Panc1 (cell line): ENCODE measurements at regions not wholly inside any gene's neighbourhood (a gene's known extent, or its start where the extent isn't known, plus 50 kb on each side); places are given as distances from the start of the nearest gene placed in this dataset.

Experiments used
- ATAC-seq: fragments of 200-7000 bp; cut with Tn5 transposase; 2 replicates; pipeline ENCODE4 v1.9.1; 2020; ENCODE audit warnings: mild to moderate bottlenecking, moderate library complexity
- BruUV-seq: library from RNA; stranded (reverse); fragments of 400-500 nt; replicated peaks from 2 replicates; lab custom pipeline; 2021; lab: Mats Ljungman, UMichigan
- CTCF ChIA-PET: fragments of 300-600 bp; sonication (Branson Sonifier 250); formaldehyde crosslinking; loops from one replicate; lab custom pipeline; 2022; ENCODE audit warnings: antibody characterized with exemption; lab: Charles Lee
- POLR2A ChIA-PET: fragments of 300-600 bp; sonication (Branson Sonifier 250); formaldehyde crosslinking; loops from one replicate; lab custom pipeline; 2022; ENCODE audit warnings: antibody characterized with exemption; lab: Charles Lee
- DNase-seq: peaks from one replicate; pipeline ENCODE4 v3.0.0-alpha.2; 2010; ENCODE audit warnings: low read depth, low spot score
- H3K27ac ChIP-seq: 2 replicates; pipeline ENCODE4 v1.5.1; 2011; ENCODE audit warnings: mild to moderate bottlenecking, low read length, inconsistent platforms
- H3K27me3 ChIP-seq: fragments of 200-500 bp; sonication (Bioruptor generic); 2 replicates; pipeline ENCODE4 v1.6.0; 2014; ENCODE audit warnings: low read length, inconsistent platforms; ENCODE audit not compliant: control insufficient read depth, insufficient read depth
- H3K36me3 ChIP-seq: fragments of 200-500 bp; sonication (Bioruptor generic); 2 replicates; pipeline ENCODE4 v1.5.1; 2014; ENCODE audit warnings: inconsistent platforms, mild to moderate bottlenecking, low read length, moderate library complexity; ENCODE audit not compliant: control insufficient read depth, insufficient read depth
- H3K4me1 ChIP-seq: 2 replicates; pipeline ENCODE4 v1.5.1; 2011; ENCODE audit warnings: inconsistent platforms, mild to moderate bottlenecking, low read length, moderate library complexity; ENCODE audit not compliant: control insufficient read depth, insufficient read depth
- H3K4me3 ChIP-seq, 2 experiments: 2 replicates each; pipeline ENCODE4 v1.5.1; 2011 to 2012; ENCODE audit warnings: low read depth in 2 of 2, low read length in 2 of 2, mild to moderate bottlenecking in 2 of 2, inconsistent platforms in 1 of 2, moderate library complexity in 1 of 2
- H3K9me3 ChIP-seq: fragments of 200-500 bp; sonication (Bioruptor generic); 2 replicates; pipeline ENCODE4 v1.5.1; 2014; ENCODE audit warnings: low read depth, mild to moderate bottlenecking, inconsistent platforms, low read length, moderate library complexity; ENCODE audit not compliant: control insufficient read depth, insufficient read depth
- CTCF ChIP-seq: fragments of 450-650 bp; IDR thresholded peaks from 2 replicates; pipeline ENCODE4 v1.5.1; 2017; ENCODE audit warnings: mild to moderate bottlenecking
- POLR2AphosphoS5 ChIP-seq: IDR thresholded peaks from 2 replicates; pipeline ENCODE4 v1.6.1; 2012; ENCODE audit warnings: mild to moderate bottlenecking, low read depth, low read length, moderate library complexity
- SIN3A ChIP-seq: IDR thresholded peaks from 2 replicates; pipeline ENCODE4 v1.6.1; 2012; ENCODE audit warnings: low read depth, mild to moderate bottlenecking, low read length, moderate library complexity, borderline replicate concordance; ENCODE audit not compliant: insufficient read depth
- TCF7L2 ChIP-seq: IDR thresholded peaks from 2 replicates; pipeline ENCODE4 v1.6.1; 2011; ENCODE audit warnings: mild to moderate bottlenecking, low read depth, low read length, inconsistent platforms
- in situ Hi-C: cut with HindIII; loops from 2 replicates; pipeline ENCODE4 v1.10.0; 2016; ENCODE audit warnings: low sequenced_read_pairs, low pct_unique_long_range_greater_than_20kb
- intact Hi-C: fragments of 100-400 bp; cut with micrococcal nuclease; formaldehyde crosslinking; loops from one replicate; pipeline ENCODE4 v1.10.0; 2022; ENCODE audit not compliant: unreplicated experiment
- TF ChIP-seq, protein P1 (sequence below), 2 experiments: IDR thresholded peaks; 2 replicates each; pipeline ENCODE4 v1.6.1; 2011 to 2012; ENCODE audit warnings: low read depth in 2 of 2, control low read depth in 1 of 2, low read length in 1 of 2, mild to moderate bottlenecking in 1 of 2, moderate library complexity in 1 of 2; ENCODE audit not compliant: insufficient read depth in 1 of 2

DNA sequence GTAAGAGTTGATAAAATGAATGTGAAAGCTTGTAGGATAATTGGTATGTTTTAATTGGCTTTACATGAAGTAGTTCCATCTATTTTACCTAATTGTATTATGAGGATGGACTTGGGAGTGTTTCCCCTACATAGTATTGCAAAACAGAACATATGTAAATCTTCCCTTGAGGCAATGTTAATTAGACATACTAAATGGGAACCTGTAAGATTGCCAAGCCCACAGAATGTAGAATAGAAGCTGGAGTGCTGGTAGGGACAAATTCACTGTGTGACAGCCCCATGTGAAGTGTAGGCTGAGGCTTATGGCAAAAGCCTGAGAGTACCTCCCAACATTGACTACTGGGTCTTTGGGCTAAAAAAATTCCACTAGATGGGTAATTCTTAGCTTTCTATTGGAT is 615.0 kb upstream of the AMOT start:
- in situ Hi-C loops (no loop called here), intact Hi-C loops (no loop called here)
- POLR2A ChIA-PET = no interaction called here
- ATAC-seq = no peak
- H3K27me3 ChIP-seq = no peaks in the 10 kb centered on the region
- DNase-seq = no peak
- no TSS peak for BruUV-seq
- no peak overlapping the region for H3K27ac ChIP-seq
- H3K36me3 ChIP-seq = no peaks in the 10 kb centered on the region
- H3K4me1 ChIP-seq = no peaks in the 10 kb centered on the region
- CTCF ChIA-PET = no interaction called here
- no peaks in the 10 kb centered on the region for H3K9me3 ChIP-seq
- no peak overlapping the region for H3K4me3 ChIP-seq
- TF ChIP-seq, protein P1, sequence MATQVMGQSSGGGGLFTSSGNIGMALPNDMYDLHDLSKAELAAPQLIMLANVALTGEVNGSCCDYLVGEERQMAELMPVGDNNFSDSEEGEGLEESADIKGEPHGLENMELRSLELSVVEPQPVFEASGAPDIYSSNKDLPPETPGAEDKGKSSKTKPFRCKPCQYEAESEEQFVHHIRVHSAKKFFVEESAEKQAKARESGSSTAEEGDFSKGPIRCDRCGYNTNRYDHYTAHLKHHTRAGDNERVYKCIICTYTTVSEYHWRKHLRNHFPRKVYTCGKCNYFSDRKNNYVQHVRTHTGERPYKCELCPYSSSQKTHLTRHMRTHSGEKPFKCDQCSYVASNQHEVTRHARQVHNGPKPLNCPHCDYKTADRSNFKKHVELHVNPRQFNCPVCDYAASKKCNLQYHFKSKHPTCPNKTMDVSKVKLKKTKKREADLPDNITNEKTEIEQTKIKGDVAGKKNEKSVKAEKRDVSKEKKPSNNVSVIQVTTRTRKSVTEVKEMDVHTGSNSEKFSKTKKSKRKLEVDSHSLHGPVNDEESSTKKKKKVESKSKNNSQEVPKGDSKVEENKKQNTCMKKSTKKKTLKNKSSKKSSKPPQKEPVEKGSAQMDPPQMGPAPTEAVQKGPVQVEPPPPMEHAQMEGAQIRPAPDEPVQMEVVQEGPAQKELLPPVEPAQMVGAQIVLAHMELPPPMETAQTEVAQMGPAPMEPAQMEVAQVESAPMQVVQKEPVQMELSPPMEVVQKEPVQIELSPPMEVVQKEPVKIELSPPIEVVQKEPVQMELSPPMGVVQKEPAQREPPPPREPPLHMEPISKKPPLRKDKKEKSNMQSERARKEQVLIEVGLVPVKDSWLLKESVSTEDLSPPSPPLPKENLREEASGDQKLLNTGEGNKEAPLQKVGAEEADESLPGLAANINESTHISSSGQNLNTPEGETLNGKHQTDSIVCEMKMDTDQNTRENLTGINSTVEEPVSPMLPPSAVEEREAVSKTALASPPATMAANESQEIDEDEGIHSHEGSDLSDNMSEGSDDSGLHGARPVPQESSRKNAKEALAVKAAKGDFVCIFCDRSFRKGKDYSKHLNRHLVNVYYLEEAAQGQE (IDR thresholded peaks at IDR 0.05; ENCODE audit: insufficient read depth in 1 of 2, low read depth in 2 of 2, low read length in 1 of 2) = no peak
- TF ChIP-seq TCF7L2 (no peak), CTCF (no peak), POLR2AphosphoS5 (no peak), SIN3A (no peak)

DNA sequence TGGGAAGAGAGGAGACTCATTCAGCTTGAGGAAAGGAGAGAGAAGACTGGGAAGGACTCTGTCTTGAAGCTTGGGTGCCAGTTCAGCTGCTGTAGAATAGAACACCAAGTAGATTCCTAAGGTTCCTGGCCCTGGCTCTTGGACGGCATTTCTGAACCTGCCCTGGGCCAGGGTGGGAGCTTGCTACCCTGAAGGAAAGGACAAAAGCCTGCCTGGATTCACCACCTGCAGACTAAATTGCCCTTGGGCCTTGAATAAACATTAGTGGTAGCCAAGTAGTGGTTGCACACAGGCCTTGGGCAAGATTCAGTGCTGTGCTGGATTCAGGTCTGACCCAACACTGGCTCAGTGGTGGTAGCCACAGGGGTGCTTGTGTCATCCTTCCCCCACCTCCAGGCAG is 588.4 kb upstream of the AMOT start:
- intact Hi-C loops = no loop called here
- BruUV-seq = no TSS peak
- no peak overlapping the region for H3K27ac ChIP-seq
- no peaks in the 10 kb centered on the region for H3K36me3 ChIP-seq
- H3K4me3 ChIP-seq = no peak overlapping the region
- no peaks in the 10 kb centered on the region for H3K27me3 ChIP-seq
- H3K4me1 ChIP-seq = no peaks in the 10 kb centered on the region
- ATAC-seq = no peak
- in situ Hi-C loops = no loop called here
- TF ChIP-seq CTCF (no peak), SIN3A (no peak), POLR2AphosphoS5 (no peak), TCF7L2 (no peak)
- TF ChIP-seq, protein P1 (IDR thresholded peaks at IDR 0.05; ENCODE audit: insufficient read depth in 1 of 2, low read depth in 2 of 2, low read length in 1 of 2) = no peak
- ChIA-PET POLR2A (no interaction called here), CTCF (no interaction called here)
- DNase-seq = no peak
- H3K9me3 ChIP-seq = no peaks in the 10 kb centered on the region
